ENCODE measurements at regions not wholly inside any gene's neighbourhood (a gene's known extent, or its start where the extent isn't known, plus 50 kb on each side); places are given as distances from the start of the nearest gene placed in this dataset.
A peak's percentile ranks its signal among the peaks of the same experiment; 100 is the strongest.

DNA sequence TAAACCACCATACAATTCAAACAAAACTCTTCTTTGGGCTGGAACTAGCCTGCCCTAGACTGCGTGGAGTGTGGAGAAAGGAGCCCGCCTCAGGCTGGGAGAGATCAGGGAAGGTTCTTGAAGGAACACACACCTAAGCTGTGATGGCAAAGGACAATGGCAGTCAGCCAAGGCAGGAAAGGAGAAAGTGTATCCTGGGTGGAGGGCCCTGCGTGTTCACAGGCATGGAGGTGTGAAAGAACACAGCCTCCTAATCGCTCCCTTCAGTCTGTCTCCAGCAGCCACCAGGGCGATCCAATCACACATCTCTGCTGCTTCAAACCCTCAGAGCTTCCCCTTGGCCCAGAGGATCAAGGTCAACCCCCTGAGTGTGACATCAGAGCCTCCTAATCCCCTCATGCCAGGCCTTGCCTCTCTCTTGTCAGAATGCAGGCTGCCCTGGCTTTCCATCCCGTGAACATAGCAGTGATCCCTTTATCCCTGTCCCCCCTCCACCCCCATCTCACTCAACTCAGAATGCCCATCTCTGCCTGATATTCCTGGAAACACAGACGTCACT is 173.0 kb downstream of the KATNIP start:
- Histone ChIP-seq H3K4me2 (no peak overlapping the region), H3K9me3 (no peaks in the 10 kb centered on the region), H3K9ac (no peak overlapping the region), H3K36me3 (replicated peaks in 1 of 2; ENCODE audit: control insufficient read depth in 1 of 2, insufficient read depth in 2 of 2, low read length in 1 of 2) (peaks cover 7 to 35% of the 10 kb centered on the region in 2 experiments), H3K4me3 (ENCODE audit: low read depth in 2 of 2, low read length in 1 of 2) (no peak overlapping the region), H2AFZ (ENCODE audit: low read depth) (no peak overlapping the region), H3K4me1 (ENCODE audit: control insufficient read depth in 1 of 2, insufficient read depth in 2 of 2, low read depth in 1 of 2, low read length in 1 of 2) (peaks cover 0 to 55% of the 10 kb centered on the region in 2 experiments; a peak in 2 of 4 replicates), H3K79me2 (ENCODE audit: insufficient read depth) (no peaks in the 10 kb centered on the region), H4K20me1 (ENCODE audit: insufficient read depth) (no peaks in the 10 kb centered on the region), H3K27me3 (ENCODE audit: insufficient read depth) (no peaks in the 10 kb centered on the region), H3K9me2 (no peaks in the 10 kb centered on the region), H3F3A (replicated peaks; ENCODE audit: insufficient read depth) (no peaks in the 10 kb centered on the region), H3K27ac (ENCODE audit: low read depth in 2 of 2, low read length in 1 of 2) (no peak overlapping the region)
- TF ChIP-seq MXI1 (IDR thresholded peaks at IDR 0.05; ENCODE audit: low read depth, low read length): no peak
- no peak for DNase-seq
- ChIA-PET CTCF (interaction anchor here (1.1 to 1.8 kb wide), 5 partner anchors 15 to 348 kb away, joined by 3 to 6 read pairs (median 5); no protein-coding TSS in a partner anchor), POLR2A (no interaction called here)
- 100% methylated on average over 4 of the region's 7 CpGs for WGBS (ENCODE audit: low lambda C conversion rate)

DNA sequence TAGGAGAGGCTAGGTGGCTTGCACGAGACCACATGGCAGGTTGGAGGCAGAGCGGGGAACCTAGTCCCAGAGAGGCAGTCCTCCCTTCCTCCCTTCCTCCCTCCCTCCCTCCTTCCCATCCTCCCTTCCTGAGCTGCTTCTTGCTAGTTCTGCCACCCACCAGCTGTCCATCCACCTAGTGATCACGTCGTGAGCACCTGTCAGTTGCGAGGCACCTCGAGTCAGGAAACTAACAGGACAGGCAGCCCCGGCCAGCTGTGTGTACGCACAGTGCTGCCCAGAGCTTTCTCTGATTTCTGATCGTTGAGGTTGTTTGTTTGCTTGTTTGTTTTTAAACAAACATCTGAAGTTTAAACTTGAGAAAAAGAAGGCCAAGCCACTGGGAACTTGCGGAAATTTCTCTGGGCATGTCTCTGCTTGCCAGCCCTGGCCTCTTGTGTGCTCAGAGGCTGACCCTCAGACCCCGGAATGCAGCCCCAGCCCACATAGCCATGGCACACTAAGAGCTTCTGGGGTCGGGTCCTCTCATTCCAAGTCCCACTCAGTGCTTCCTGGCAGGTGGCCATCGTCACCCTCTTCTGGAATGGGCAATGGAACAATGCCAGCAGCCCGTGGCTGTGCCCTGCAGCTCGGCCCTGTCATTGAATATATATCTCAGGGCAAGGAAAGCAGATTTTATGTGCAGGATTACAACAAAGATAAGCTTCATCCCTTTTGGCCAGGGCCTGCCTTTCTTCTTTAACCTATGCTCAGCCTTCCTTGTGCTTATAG is 174.0 kb downstream of the KATNIP start:
- ChIA-PET CTCF (interaction anchor here (0.6 to 2.1 kb wide), 7 partner anchors 14 to 347 kb away, joined by 3 to 7 read pairs (median 4); no protein-coding TSS in a partner anchor), POLR2A (no interaction called here)
- DNase-seq: no peak
- H3K4me3 ChIP-seq (ENCODE audit: low read depth in 2 of 2, low read length in 1 of 2): no peak overlapping the region
- no peak overlapping the region for H3K4me2 ChIP-seq
- H3K27me3 ChIP-seq (ENCODE audit: insufficient read depth): no peaks in the 10 kb centered on the region
- no peaks in the 10 kb centered on the region for H3K79me2 ChIP-seq (ENCODE audit: insufficient read depth)
- H2AFZ ChIP-seq (ENCODE audit: low read depth): no peak overlapping the region
- peaks cover 13 to 37% of the 10 kb centered on the region in 2 experiments for H3K36me3 ChIP-seq (replicated peaks in 1 of 2; ENCODE audit: control insufficient read depth in 1 of 2, insufficient read depth in 2 of 2, low read length in 1 of 2)
- no peaks in the 10 kb centered on the region for H3K9me3 ChIP-seq
- H3K9me2 ChIP-seq: no peaks in the 10 kb centered on the region
- TF ChIP-seq NFIC (IDR thresholded peaks at IDR 0.05; ENCODE audit: borderline replicate concordance): peak; percentile 19; the same call in 1 of the 2 replicates
- TF ChIP-seq, protein P1, sequence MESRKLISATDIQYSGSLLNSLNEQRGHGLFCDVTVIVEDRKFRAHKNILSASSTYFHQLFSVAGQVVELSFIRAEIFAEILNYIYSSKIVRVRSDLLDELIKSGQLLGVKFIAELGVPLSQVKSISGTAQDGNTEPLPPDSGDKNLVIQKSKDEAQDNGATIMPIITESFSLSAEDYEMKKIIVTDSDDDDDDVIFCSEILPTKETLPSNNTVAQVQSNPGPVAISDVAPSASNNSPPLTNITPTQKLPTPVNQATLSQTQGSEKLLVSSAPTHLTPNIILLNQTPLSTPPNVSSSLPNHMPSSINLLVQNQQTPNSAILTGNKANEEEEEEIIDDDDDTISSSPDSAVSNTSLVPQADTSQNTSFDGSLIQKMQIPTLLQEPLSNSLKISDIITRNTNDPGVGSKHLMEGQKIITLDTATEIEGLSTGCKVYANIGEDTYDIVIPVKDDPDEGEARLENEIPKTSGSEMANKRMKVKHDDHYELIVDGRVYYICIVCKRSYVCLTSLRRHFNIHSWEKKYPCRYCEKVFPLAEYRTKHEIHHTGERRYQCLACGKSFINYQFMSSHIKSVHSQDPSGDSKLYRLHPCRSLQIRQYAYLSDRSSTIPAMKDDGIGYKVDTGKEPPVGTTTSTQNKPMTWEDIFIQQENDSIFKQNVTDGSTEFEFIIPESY (IDR thresholded peaks at IDR 0.05; ENCODE audit: borderline replicate concordance, low read depth): no peak
- TF ChIP-seq, protein P2, sequence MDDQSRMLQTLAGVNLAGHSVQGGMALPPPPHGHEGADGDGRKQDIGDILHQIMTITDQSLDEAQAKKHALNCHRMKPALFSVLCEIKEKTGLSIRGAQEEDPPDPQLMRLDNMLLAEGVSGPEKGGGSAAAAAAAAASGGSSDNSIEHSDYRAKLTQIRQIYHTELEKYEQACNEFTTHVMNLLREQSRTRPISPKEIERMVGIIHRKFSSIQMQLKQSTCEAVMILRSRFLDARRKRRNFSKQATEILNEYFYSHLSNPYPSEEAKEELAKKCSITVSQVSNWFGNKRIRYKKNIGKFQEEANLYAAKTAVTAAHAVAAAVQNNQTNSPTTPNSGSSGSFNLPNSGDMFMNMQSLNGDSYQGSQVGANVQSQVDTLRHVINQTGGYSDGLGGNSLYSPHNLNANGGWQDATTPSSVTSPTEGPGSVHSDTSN (IDR thresholded peaks at IDR 0.05): no peak
- TF ChIP-seq GATA2 (CRISPR knock-in tag; IDR thresholded peaks at IDR 0.05): peak; percentile 31; the same call in 1 of the 2 replicates
- no peak for TF ChIP-seq RCOR1 (IDR thresholded peaks at IDR 0.05; ENCODE audit: low read length)
- no peak for TF ChIP-seq RFX5 (IDR thresholded peaks at IDR 0.05; ENCODE audit: low read length)
- H3F3A ChIP-seq (replicated peaks; ENCODE audit: insufficient read depth): no peaks in the 10 kb centered on the region
- 85% methylated on average over 12 of the region's 15 CpGs for WGBS (ENCODE audit: low lambda C conversion rate)
- H3K4me1 ChIP-seq (ENCODE audit: control insufficient read depth in 1 of 2, insufficient read depth in 2 of 2, low read depth in 1 of 2, low read length in 1 of 2): peaks cover 0 to 46% of the 10 kb centered on the region in 2 experiments; a peak in 2 of 4 replicates
- peak overlapping the region in 1 of 2 experiments; percentile 78; a peak in 2 of 4 replicates for H3K27ac ChIP-seq (ENCODE audit: low read depth in 2 of 2, low read length in 1 of 2)
- no peak overlapping the region for H3K9ac ChIP-seq
- no peaks in the 10 kb centered on the region for H4K20me1 ChIP-seq (ENCODE audit: insufficient read depth)

Measured in SK-N-SH (cell line).